ENCODE measurements at regions not wholly inside any gene's neighbourhood (a gene's known extent, or its start where the extent isn't known, plus 50 kb on each side); places are given as distances from the start of the nearest gene placed in this dataset.

DNA sequence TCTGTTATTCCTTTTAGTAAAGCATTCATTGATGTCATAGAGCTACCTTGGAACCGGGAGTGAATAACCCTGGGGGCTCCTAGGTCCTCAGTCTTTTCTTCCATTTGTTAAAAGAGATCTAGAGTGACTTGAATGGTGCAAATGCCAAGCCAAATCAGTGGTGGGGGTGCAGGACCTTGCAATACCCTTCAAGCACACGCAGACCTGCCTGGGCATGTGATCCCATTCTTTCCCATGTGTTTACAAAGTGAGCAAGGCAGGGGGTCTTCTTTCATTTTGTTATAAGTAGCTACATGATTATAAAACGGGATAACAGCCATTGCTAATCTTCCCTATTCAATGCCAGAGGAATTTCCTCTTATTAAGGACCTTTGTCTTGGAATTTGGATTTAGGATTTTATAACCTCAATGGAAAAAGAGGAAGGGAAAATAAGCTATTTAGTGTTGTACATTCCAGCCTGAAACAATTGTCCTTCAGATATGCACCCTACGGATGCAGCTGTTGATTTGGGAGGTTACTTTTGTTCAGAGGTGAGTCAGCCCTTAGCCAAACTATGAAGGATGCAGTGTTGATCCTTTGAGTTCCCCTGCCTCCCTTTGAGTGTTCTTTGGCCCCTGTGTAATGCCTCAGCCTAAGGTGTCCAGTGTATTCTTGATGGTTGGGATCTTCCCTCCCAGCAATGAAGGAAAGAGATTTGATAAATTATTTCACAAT is 623.8 kb upstream of the HTR2C start:
- H3K27me3 Mint-ChIP-seq = no peaks in the 10 kb centered on the region
- peaks cover 2 to 8% of the 10 kb centered on the region in 2 donors for H3K4me1 Mint-ChIP-seq
- no peak for DNase-seq
- no peaks in the 10 kb centered on the region for H3K36me3 Mint-ChIP-seq
- no peaks in the 10 kb centered on the region for H3K9me3 Mint-ChIP-seq
- H3K4me3 Mint-ChIP-seq = no peak overlapping the region
- no peak for ATAC-seq (replicated peaks)
- no peak overlapping the region for H3K27ac Mint-ChIP-seq

DNA sequence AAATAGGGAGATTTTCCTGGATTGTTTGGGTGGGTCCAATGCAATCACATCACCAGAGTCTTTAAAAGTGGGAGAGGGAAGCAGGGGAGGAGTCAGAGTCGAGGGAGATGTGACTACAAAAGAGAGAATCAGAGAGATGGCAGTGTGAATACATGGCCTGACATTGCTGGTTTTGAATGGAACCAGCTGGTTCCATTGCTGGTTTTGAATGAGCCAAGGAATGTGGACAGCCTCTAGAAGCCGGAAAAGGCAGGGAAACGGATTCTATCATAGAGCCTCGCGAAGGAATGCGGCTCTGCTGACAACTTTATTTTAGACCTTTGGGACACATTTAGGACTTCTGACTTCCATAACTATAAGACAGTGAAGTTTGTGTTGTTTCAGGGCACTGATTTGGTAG is 627.0 kb upstream of the HTR2C start:
- DNase-seq (no peak), ATAC-seq (replicated peaks) (no peak)
- H3K4me1 Mint-ChIP-seq = peaks cover 0 to 1% of the 10 kb centered on the region in 2 donors
- no peaks in the 10 kb centered on the region for H3K27me3 Mint-ChIP-seq
- H3K9me3 Mint-ChIP-seq = peaks cover 0 to under 1% of the 10 kb centered on the region in 2 donors
- no peaks in the 10 kb centered on the region for H3K36me3 Mint-ChIP-seq
- H3K27ac Mint-ChIP-seq = no peak overlapping the region
- H3K4me3 Mint-ChIP-seq = no peak overlapping the region

DNA sequence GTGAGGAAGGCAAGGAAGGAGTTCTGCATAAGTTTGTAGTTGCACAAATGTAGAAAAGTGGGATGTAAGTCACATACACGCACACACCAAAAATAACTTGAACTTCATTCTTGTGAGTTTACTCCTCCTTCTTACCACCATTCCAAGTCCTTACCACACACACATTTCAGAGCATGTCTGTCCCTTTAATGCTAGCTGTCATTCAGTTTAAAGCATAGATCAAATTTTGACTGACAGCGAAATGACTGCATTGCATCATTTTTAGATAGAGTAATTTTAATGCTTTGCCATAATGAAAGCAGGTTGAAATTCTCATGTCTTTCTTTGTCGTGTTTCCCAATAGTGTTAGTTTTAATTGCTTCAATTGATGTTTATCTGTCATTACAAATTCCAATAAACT is 629.6 kb upstream of the HTR2C start:
- no peak overlapping the region for H3K4me3 Mint-ChIP-seq
- H3K36me3 Mint-ChIP-seq = peaks cover 0 to 5% of the 10 kb centered on the region in 2 donors
- H3K4me1 Mint-ChIP-seq = no peaks in the 10 kb centered on the region
- H3K27me3 Mint-ChIP-seq = no peaks in the 10 kb centered on the region
- peaks cover 0 to 6% of the 10 kb centered on the region in 2 donors for H3K9me3 Mint-ChIP-seq
- H3K27ac Mint-ChIP-seq = no peak overlapping the region
- ATAC-seq (replicated peaks) (no peak), DNase-seq (no peak)

DNA sequence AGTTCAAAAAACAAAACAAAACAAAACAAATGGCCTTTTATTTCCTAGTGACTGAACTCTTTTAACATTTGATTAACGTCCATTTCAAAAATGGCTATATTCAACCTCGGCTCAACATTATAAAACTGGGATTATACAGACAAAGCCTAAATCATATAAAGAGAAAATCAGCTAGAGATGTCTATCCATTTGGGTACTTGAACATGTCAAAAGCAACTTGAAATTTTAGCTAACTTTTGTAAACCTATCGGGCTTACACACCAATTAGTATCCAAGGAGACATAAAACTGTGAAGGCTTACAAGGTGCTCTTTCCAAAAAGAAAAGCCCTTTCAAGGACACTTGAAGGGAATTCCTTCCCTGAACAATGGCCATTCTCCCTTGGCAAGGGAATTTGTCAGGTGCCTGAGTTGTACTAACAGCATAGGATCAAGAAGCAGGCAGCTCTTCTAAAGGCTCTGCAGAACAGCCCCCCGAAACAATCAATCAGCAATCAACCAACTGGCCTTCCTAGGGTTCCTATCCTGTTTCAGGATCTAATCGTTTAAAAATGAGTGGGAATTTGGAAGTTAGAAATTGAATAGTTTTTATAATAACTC is 633.7 kb upstream of the HTR2C start:
- Mint-ChIP-seq H3K36me3 (peaks cover 0 to 5% of the 10 kb centered on the region in 2 donors), H3K27me3 (no peaks in the 10 kb centered on the region), H3K9me3 (peaks cover 0 to 6% of the 10 kb centered on the region in 2 donors), H3K27ac (no peak overlapping the region), H3K4me3 (no peak overlapping the region), H3K4me1 (no peaks in the 10 kb centered on the region)
- DNase-seq (no peak), ATAC-seq (replicated peaks) (no peak)

DNA sequence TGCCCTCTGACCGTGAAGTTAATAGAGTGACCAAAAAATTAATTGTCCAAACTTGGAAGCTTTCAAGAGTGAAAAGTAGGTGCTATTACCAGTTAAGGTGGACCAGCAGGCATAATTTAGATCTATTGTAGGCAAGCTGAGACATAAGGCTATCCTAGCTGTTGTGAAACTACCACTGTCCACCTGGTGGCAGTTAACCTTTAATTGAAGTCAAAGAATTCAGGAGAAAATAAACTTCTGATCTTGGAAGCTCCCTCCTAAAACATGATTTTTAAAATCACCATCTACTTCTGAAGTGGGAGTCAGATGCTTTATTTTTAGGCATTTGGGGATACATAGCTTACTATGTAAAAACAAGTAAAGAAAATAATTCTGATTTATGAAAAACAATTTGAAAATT is 636.3 kb upstream of the HTR2C start:
- ATAC-seq (replicated peaks) = no peak

DNA sequence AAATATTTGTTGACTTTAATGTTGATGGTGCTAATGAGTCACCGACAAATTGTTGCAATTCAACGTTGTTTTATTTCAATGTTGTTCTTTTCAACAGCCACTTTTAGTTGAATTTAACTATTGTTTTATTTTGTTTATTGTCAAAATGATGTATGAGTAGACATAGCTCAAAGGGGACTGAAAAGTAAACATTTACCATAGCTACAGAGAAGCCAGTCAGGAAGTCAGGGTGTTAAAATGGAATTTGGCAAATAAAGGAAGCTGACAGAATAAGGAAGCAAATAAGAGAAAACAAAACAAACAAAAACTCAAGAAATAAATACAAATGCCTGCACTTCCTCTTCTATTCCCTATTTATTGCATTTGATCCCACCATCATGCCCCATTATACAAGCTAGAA is 648.4 kb upstream of the HTR2C start:
- no peak overlapping the region for H3K27ac Mint-ChIP-seq
- peaks cover 0 to 3% of the 10 kb centered on the region in 2 donors for H3K27me3 Mint-ChIP-seq
- no peaks in the 10 kb centered on the region for H3K4me1 Mint-ChIP-seq
- H3K4me3 Mint-ChIP-seq = no peak overlapping the region
- H3K9me3 Mint-ChIP-seq = no peaks in the 10 kb centered on the region
- DNase-seq = no peak
- no peaks in the 10 kb centered on the region for H3K36me3 Mint-ChIP-seq
- no peak for ATAC-seq (replicated peaks)

More for the DNA sequence above, 636.3 kb upstream of the HTR2C start:
- DNase-seq = no peak
- Mint-ChIP-seq H3K4me1 (no peaks in the 10 kb centered on the region), H3K36me3 (peaks cover 0 to 5% of the 10 kb centered on the region in 2 donors), H3K9me3 (peaks cover 0 to 9% of the 10 kb centered on the region in 2 donors), H3K27ac (no peak overlapping the region), H3K4me3 (no peak overlapping the region), H3K27me3 (no peaks in the 10 kb centered on the region)

DNA sequence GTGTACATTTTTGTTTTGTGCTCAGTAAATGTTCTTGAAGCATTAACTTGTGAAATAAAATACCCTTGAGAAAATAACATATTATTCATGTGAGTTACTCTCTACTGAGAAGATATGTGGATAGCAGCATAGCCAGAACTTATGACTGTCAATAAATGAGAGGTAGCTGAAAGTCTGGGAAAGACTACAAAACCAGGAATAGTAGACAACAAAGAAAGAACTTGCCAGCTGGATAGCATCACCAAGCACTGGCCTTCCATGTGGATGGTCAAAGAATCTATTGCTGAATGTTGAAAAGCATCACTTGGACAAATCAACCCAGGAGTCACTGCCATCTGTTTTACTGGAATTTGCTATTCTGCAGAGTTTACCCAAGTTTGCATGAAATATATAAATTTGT is 650.0 kb upstream of the HTR2C start:
- ATAC-seq (replicated peaks) (no peak), DNase-seq (no peak)
- Mint-ChIP-seq H3K27ac (no peak overlapping the region), H3K4me1 (no peaks in the 10 kb centered on the region), H3K4me3 (no peak overlapping the region), H3K36me3 (no peaks in the 10 kb centered on the region), H3K27me3 (peaks cover 0 to 3% of the 10 kb centered on the region in 2 donors), H3K9me3 (no peaks in the 10 kb centered on the region)

DNA sequence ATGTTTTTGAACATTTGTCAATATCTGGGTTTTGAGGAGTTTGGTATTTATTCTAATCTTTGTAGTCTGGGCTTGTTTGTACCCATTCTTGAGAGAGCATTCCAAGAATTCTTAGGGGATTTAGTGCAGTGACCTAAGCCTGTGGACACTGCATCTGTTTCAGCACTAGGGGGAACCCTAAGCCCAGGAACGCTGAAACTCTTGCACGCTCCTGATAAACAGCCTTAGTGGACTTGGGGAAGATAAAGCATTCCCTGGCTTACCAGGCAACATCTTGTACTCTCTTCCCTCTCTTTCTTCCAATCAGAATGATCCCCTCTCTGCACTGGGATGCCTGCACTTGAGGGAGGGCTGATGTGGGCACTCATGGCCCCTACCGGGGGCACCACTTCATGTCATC is 654.9 kb upstream of the HTR2C start:
- H3K27me3 Mint-ChIP-seq = peaks cover 0 to 4% of the 10 kb centered on the region in 2 donors
- no peaks in the 10 kb centered on the region for H3K4me1 Mint-ChIP-seq
- no peaks in the 10 kb centered on the region for H3K36me3 Mint-ChIP-seq
- ATAC-seq (replicated peaks) (peak; percentile 39 to 59), DNase-seq (no peak)
- no peak overlapping the region for H3K4me3 Mint-ChIP-seq
- H3K27ac Mint-ChIP-seq = no peak overlapping the region
- peaks cover 2 to 4% of the 10 kb centered on the region in 2 donors for H3K9me3 Mint-ChIP-seq

DNA sequence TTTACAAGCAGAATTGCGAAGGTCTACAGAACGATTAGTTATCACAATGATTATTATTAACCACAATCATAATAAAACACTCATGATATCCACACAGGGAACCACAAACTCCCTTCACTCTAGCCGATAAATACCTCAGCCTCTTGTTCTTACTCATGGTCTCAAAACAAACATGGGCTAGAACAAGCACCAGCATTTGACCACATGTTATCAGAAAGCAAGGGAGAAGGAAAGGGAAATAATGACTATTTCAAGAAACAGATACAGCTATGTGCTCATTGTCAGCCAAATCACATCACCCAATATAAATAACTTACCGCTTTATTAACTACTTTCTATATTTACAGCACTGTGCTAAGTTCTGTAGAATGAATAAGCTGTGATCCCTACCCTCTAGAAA is 663.2 kb upstream of the HTR2C start:
- Mint-ChIP-seq H3K27ac (no peak overlapping the region), H3K4me3 (no peak overlapping the region), H3K27me3 (peaks cover 0 to 1% of the 10 kb centered on the region in 2 donors), H3K9me3 (peaks cover under 1 to 1% of the 10 kb centered on the region in 2 donors), H3K4me1 (no peaks in the 10 kb centered on the region), H3K36me3 (no peaks in the 10 kb centered on the region)
- DNase-seq (no peak), ATAC-seq (replicated peaks) (no peak)

DNA sequence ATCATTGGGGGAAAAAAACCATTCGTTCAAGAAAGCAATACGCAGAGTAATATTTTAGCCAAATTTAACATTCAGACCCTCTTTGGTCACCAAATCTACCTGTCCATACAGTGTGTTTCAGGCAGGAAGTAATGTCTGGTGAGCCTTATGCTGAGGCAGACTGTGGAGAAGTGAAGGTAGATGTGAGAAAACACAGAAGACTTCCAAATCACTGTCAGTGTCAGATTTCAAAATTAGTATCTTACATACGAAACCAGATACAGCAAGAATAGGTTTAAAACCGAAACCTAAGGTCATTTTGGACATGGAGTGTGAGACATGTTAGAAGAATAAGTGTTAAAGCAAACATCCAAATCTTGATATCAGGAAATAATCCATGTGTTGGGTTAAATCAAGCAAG is 664.5 kb upstream of the HTR2C start:
- Mint-ChIP-seq H3K4me1 (no peaks in the 10 kb centered on the region), H3K27me3 (peaks cover 0 to 5% of the 10 kb centered on the region in 2 donors), H3K27ac (no peak overlapping the region), H3K9me3 (peaks cover 3 to 5% of the 10 kb centered on the region in 2 donors), H3K36me3 (no peaks in the 10 kb centered on the region), H3K4me3 (no peak overlapping the region)
- DNase-seq (no peak), ATAC-seq (replicated peaks) (no peak)

DNA sequence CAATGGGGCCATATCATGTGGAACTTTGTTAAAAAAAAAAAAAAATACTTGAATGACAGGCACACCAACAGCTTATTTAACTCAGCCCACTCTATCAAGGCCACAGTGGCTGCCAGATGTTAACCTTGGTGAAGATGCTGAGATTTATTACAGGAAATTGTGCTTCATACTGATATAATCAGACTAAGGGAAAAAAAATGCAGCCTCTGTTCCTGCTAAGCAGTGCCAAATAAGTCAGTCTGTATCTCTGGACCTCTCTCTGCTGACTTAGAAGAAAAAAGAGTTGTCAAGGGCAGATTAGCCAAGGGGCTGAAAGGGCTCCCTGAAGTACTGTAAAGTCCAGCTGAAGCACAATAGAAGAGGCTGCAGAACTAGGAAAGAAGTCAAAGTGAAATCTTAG is 677.7 kb upstream of the HTR2C start:
- H3K4me3 Mint-ChIP-seq = no peak overlapping the region
- no peaks in the 10 kb centered on the region for H3K27me3 Mint-ChIP-seq
- peaks cover 6 to 10% of the 10 kb centered on the region in 2 donors for H3K4me1 Mint-ChIP-seq
- no peaks in the 10 kb centered on the region for H3K9me3 Mint-ChIP-seq
- ATAC-seq (replicated peaks) (no peak), DNase-seq (no peak)
- no peak overlapping the region for H3K27ac Mint-ChIP-seq
- no peaks in the 10 kb centered on the region for H3K36me3 Mint-ChIP-seq

DNA sequence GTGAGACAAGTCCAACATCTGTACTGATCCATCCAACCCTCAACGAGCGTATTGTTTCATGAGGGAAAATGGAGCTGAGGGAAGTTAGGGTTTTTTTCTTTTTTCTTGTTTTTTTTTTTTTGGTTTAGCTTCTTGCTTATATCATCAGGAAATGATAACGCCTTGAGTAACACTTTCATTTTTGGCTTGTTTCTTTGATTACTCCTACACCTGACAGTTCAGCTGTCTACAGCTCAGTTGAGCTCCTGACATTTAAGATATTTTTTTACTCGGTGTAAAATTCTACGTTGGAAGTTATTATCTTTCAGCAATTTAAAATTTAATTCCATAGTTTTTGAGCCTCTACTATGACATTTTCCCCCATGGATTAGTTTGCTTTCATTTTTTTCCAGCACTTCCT is 691.0 kb upstream of the HTR2C start:
- Mint-ChIP-seq H3K27ac (no peak overlapping the region), H3K9me3 (peaks cover 4 to 6% of the 10 kb centered on the region in 2 donors), H3K4me1 (peaks cover 0 to 4% of the 10 kb centered on the region in 2 donors), H3K4me3 (no peak overlapping the region), H3K36me3 (peaks cover 0 to 4% of the 10 kb centered on the region in 2 donors), H3K27me3 (no peaks in the 10 kb centered on the region)
- no peak for DNase-seq
- no peak for ATAC-seq (replicated peaks)

DNA sequence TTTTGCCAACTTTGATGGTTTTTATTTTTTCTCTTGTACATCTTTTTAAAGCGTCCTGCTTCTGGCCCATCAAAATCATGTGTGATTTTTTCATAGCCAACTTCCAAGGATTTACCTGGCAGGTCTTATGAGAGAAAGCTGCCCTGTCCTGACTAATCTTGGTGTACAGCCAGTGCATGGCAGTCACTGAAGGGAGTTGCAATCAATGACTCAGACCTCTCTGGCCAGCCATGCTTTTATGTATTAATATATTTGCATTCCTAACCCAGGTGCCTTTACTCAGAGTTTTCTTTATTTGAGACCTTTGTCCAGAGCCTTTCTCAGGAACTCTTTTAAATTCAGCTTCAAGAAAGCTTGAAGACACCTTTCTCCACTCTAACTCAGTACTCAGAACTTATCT is 691.5 kb upstream of the HTR2C start:
- peak; percentile 42 to 54 for ATAC-seq (replicated peaks)
- Mint-ChIP-seq H3K27me3 (no peaks in the 10 kb centered on the region), H3K4me3 (no peak overlapping the region), H3K9me3 (peaks cover 4 to 6% of the 10 kb centered on the region in 2 donors), H3K27ac (no peak overlapping the region), H3K36me3 (peaks cover 0 to 4% of the 10 kb centered on the region in 2 donors), H3K4me1 (peaks cover 0 to 4% of the 10 kb centered on the region in 2 donors)
- no peak for DNase-seq

DNA sequence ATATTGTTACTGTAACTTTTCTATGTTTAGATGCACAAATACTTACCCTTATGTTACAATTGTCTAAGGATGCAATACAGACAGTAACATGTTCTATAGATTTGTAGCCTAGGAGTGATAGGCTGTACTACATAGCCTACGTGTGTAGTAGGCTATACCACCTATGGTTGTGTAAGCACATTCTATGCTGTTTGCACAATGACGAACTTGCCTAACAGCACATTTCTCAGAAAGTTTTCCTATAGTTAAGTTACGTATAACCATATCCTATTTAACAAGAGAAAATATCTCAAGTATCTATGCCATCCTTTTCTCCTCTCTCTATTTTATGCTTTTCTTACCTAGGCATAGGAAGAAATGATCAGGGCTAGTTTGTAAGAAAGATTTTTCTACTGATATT is 710.8 kb upstream of the HTR2C start:
- ATAC-seq (replicated peaks) = no peak
- Mint-ChIP-seq H3K4me3 (no peak overlapping the region), H3K27me3 (no peaks in the 10 kb centered on the region), H3K4me1 (no peaks in the 10 kb centered on the region), H3K36me3 (no peaks in the 10 kb centered on the region), H3K9me3 (no peaks in the 10 kb centered on the region), H3K27ac (no peak overlapping the region)
- no peak for DNase-seq

DNA sequence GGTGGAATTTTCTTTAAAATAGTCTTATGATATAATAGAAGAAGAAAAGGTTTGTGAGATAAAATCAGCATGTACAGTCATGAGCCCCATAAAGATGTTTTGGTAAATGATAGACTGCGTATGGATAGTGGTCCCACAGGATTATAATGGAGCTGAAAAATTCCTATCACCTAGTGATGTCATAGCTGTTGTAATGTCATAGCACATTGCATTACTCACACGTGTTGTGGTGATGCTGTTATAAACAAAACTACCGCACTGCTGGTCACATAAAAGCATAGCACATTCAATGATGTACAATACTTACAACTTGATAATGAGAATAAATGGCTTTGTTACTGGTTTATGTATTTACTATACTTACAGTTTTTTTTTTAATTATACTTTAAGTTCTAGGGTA is 715.2 kb upstream of the HTR2C start:
- Mint-ChIP-seq H3K9me3 (no peaks in the 10 kb centered on the region), H3K27ac (no peak overlapping the region), H3K4me1 (no peaks in the 10 kb centered on the region), H3K4me3 (no peak overlapping the region), H3K36me3 (no peaks in the 10 kb centered on the region), H3K27me3 (no peaks in the 10 kb centered on the region)
- no peak for ATAC-seq (replicated peaks)
- DNase-seq = no peak

All from stimulated activated naive B cell treated with anti-CD40 and anti-IgM and Interleukin-4, amounts not matched to agents 10 μg/mL and 1 μg/mL and 100 μg/mL, for 72 hours (primary cell).